NCI-H345 treated with DMSO at 0.1 percent for 48 hours (cell line): ENCODE measurements at regions not wholly inside any gene's neighbourhood (a gene's known extent, or its start where the extent isn't known, plus 50 kb on each side); places are given as distances from the start of the nearest gene placed in this dataset.

ENCODE experiments used
- DNase-seq: peaks from one replicate; lab custom pipeline; 2025; ENCODE audit not compliant: unreplicated experiment; lab: John Stamatoyannopoulos, UW

DNA sequence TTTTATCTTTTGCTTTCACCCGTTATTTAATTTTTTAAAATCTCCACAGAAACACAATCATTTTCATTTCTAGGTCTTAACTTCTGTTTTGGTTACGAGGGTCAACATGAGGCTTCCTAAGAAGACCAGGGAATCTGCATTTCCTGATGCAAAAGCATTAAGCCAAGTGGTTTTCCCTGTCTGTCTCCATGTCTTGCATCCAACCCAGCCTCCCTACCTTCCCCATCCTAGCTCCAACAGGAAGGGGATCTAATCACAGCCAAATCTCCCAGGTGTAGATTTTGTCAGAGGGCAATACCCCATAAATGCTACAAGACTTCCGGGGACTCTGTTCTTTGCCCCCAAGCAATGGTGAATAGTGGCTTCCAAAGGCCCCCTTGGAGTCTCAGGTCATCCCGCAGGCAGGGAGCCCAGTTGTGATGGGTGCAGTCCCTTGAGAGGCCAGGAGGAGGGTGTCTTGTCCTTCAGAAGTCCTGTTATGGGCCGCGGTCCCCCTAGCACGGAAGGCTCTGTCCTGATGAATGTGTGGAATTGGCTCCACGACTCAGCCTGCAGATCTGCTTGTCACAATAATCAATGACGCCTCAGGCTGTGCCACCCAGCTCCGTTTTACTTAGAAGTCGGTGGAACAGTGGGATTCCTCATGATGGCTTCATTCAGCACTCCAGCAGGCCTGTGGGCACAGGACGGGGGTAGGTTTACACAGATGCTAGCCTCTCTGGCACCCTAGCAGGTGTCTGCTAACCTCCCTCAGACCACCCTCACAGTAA is 141.1 kb downstream of the RGS9 start:
- no peak for DNase-seq

DNA sequence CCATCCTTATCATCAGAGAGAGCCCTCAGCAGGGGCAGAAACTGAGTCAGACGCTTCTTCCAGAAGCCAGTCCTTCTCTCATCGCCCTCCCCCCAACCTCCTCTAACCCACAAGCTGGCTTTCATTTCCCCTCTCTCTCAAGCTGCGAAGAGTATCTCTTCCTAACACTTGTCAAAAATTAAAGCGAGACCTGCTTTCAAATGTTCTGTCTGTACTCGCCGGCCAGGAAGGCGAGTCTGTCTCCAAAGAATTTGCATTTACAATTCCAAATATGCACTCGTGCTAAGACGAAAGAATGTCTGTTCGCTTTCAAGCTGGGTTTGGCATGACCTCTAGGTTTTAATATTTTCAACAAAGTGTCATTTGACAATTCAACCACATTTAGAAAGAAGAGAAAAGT is 140.4 kb downstream of the RGS9 start:
- DNase-seq: no peak
